Uterus (tissue), 3 donors: ENCODE measurements at regions not wholly inside any gene's neighbourhood (a gene's known extent, or its start where the extent isn't known, plus 50 kb on each side); places are given as distances from the start of the nearest gene placed in this dataset.

Source experiments
- DNase-seq, 2 donors: peaks; one replicate each; pipeline ENCODE4 v3.0.0-alpha.2; 2019 to 2020
- H3K27ac ChIP-seq, 2 donors: fragments of 200-600 bp; sonication (generic); 1 replicate in 1 of 2; 2 replicates in 1 of 2; pipeline ENCODE4 v1.5.1; 2016 to 2018
- H3K27me3 ChIP-seq, 2 donors: fragments of 200-600 bp; sonication (generic); one replicate each; pipeline ENCODE4 v1.5.1; 2018 to 2019; ENCODE audit warnings: control low read depth in 1 of 2
- H3K36me3 ChIP-seq, 2 donors: fragments of 200-600 bp; sonication (generic); one replicate each; pipeline ENCODE4 v1.5.1; 2019; ENCODE audit warnings: control low read depth in 1 of 2
- H3K4me1 ChIP-seq, 2 donors: fragments of 200-600 bp; sonication (generic); one replicate each; pipeline ENCODE4 v1.5.1; 2018 to 2019; ENCODE audit warnings: control low read depth in 1 of 2
- H3K4me3 ChIP-seq, 2 donors: fragments of 200-600 bp; sonication (generic); 1 replicate in 1 of 2; 2 replicates in 1 of 2; pipeline ENCODE4 v1.5.1; 2018 to 2019; ENCODE audit warnings: mild to moderate bottlenecking in 1 of 2
- H3K9me3 ChIP-seq, 2 donors: fragments of 200-600 bp; sonication (generic); one replicate each; pipeline ENCODE4 v1.5.1; 2019; ENCODE audit warnings: control low read depth in 1 of 2
- POLR2A ChIP-seq, 2 donors: fragments of 450-650 bp; IDR thresholded peaks; one replicate each; pipeline ENCODE4 v1.6.1; 2016; ENCODE audit warnings: antibody characterized with exemption in 2 of 2, mild to moderate bottlenecking in 1 of 2, moderate library complexity in 1 of 2
- intact Hi-C: fragments of 100-400 bp; cut with DNase I; formaldehyde crosslinking; loops from one replicate; pipeline ENCODE4 v1.15.1; 2023; ENCODE audit warnings: low total_unique reads
- TF ChIP-seq, protein P1 (sequence below), 4 experiments: fragments of 200-600 bp in 2 of 4; fragments of 450-650 bp in 2 of 4; sonication (generic) in 2 of 4; IDR thresholded peaks; one replicate each; pipeline ENCODE4 v1.5.1; 2016 to 2019; ENCODE audit warnings: antibody characterized with exemption in 4 of 4, mild to moderate bottlenecking in 2 of 4, moderate library complexity in 1 of 4
- donor health status: DM: yes; HTN: yes; CAD: no.

DNA sequence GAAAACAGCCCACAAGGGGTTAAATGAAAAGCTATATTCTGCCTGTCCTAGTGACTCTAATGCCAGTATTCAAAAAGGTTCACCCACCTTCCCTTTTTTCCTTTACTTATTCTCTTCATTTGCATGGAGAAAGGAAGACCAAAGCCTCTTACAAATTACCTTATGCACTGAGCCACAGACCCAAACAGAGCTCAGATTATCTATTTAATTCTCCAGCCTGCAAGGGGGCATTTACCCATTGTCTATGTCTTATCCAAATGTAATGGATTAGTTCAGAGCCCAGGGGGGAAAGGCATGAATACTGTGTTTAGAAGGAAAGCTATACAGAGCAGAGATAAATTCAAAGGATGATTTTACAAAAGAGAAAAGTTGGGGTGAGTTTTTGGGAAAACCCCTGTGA is 388.5 kb downstream of the OMA1 start:
- no peaks in the 10 kb centered on the region for H3K27me3 ChIP-seq
- H3K4me1 ChIP-seq = no peaks in the 10 kb centered on the region
- no peaks in the 10 kb centered on the region for H3K9me3 ChIP-seq
- intact Hi-C loops = no loop called here
- TF ChIP-seq, protein P1, sequence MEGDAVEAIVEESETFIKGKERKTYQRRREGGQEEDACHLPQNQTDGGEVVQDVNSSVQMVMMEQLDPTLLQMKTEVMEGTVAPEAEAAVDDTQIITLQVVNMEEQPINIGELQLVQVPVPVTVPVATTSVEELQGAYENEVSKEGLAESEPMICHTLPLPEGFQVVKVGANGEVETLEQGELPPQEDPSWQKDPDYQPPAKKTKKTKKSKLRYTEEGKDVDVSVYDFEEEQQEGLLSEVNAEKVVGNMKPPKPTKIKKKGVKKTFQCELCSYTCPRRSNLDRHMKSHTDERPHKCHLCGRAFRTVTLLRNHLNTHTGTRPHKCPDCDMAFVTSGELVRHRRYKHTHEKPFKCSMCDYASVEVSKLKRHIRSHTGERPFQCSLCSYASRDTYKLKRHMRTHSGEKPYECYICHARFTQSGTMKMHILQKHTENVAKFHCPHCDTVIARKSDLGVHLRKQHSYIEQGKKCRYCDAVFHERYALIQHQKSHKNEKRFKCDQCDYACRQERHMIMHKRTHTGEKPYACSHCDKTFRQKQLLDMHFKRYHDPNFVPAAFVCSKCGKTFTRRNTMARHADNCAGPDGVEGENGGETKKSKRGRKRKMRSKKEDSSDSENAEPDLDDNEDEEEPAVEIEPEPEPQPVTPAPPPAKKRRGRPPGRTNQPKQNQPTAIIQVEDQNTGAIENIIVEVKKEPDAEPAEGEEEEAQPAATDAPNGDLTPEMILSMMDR (IDR thresholded peaks at IDR 0.05) = no peak
- TF ChIP-seq POLR2A (IDR thresholded peaks at IDR 0.05) = no peak
- DNase-seq = no peak
- no peak overlapping the region for H3K4me3 ChIP-seq
- H3K27ac ChIP-seq = no peak overlapping the region
- no peaks in the 10 kb centered on the region for H3K36me3 ChIP-seq

DNA sequence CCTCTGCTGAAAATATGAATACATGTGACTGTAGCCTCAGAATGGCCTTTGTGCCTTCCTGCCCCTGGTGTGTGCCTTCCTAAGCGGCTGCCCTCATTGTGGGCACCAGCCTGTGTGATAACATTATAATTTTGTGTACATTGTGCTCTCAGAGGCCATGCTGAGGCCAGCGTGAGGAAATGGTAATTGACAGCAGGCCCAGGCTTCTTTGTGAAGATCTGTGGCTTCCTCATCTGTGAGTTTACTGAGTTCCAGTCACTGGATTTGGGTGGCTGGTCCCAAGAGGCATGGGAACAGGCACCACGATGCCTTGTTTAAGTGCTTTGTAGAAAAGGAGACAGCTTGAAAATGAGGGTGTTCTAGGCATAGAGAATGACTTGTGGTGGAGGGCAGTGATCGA is 389.3 kb downstream of the OMA1 start:
- no peak overlapping the region for H3K27ac ChIP-seq
- no peak for DNase-seq
- H3K4me3 ChIP-seq = no peak overlapping the region
- H3K36me3 ChIP-seq = no peaks in the 10 kb centered on the region
- H3K4me1 ChIP-seq = no peaks in the 10 kb centered on the region
- no peaks in the 10 kb centered on the region for H3K27me3 ChIP-seq
- H3K9me3 ChIP-seq = no peaks in the 10 kb centered on the region
- intact Hi-C loops = no loop called here
- TF ChIP-seq POLR2A (IDR thresholded peaks at IDR 0.05) = no peak
- TF ChIP-seq, protein P1 (IDR thresholded peaks at IDR 0.05) = no peak

DNA sequence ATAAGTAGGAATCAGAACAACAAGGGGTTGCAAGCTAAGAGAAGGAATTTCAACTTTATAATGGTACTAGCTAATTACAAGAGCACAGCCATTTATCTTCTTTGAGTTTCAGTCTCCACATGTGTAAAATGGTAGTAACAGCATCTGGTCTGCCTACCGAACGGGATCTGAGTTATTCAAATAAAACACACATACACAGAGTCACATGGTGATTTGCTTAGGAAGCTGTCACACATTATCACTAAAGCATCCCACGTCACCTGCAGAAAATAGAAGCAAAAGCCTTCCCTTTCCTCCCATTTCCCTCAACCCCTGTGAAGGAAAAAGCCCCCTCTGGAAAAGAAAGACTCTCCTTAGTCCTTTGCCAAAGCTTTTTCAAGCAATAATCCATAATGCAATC is 389.7 kb downstream of the OMA1 start:
- DNase-seq = no peak
- Histone ChIP-seq H3K36me3 (no peaks in the 10 kb centered on the region), H3K4me3 (no peak overlapping the region), H3K27ac (no peak overlapping the region), H3K9me3 (no peaks in the 10 kb centered on the region), H3K27me3 (no peaks in the 10 kb centered on the region), H3K4me1 (no peaks in the 10 kb centered on the region)
- no peak for TF ChIP-seq POLR2A (IDR thresholded peaks at IDR 0.05)
- TF ChIP-seq, protein P1 (IDR thresholded peaks at IDR 0.05) = no peak
- intact Hi-C loops = no loop called here

DNA sequence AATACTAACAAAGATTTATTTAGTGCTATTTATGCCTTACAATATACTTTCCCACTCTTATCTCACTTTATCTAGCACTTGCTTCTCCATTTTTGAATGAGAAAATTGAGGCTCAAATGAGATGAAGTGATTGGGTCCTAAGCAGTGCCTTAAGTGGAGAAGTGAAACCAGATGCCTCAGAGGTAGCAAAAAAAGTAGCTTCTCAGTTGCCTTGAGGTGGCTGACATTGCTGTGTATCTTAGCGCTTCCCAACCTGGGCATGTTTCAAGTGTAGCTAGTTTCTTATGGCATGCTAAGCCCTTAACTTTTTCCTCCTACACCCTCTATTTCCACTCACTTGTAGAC is 390.4 kb downstream of the OMA1 start:
- H3K4me3 ChIP-seq = no peak overlapping the region
- no peak for DNase-seq
- H3K4me1 ChIP-seq = no peaks in the 10 kb centered on the region
- intact Hi-C loops = no loop called here
- TF ChIP-seq POLR2A (IDR thresholded peaks at IDR 0.05) = no peak
- TF ChIP-seq, protein P1 (IDR thresholded peaks at IDR 0.05) = no peak
- no peaks in the 10 kb centered on the region for H3K36me3 ChIP-seq
- H3K27ac ChIP-seq = no peak overlapping the region
- H3K27me3 ChIP-seq = no peaks in the 10 kb centered on the region
- no peaks in the 10 kb centered on the region for H3K9me3 ChIP-seq

DNA sequence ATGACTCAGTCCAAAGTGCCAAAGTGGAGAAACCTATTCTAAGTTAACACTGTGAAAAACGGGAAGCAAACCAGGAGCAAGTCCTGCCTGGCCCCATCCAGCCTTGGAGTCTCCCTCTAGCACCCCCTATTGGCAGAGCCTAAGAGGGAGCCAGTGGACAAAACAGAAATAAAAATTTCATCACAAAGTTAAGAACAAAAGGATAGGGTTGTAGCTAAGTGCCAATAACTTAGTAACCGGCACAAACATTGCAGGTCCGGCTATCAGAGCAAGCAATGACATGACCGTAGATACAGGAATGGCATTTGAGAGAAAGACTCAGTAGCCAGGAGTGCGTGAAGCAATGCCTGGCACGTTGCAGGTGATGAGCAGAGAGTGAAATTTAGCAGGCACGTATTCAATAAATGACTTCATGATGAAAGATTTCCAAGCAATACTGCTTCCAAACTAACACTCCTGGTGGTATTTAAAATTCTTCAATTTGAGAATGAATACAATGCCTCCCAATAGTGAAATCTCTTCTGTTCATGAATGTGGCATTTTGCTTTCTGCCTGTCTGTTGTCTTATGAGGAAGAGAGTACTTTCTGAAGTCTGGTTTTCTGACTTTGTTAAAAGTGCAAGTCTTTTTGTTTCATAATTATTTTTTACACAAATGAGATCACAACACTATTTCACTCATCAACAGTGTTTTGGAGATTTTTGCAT is 391.0 kb downstream of the OMA1 start:
- H3K4me3 ChIP-seq = no peak overlapping the region
- H3K4me1 ChIP-seq = no peaks in the 10 kb centered on the region
- intact Hi-C loops = no loop called here
- H3K36me3 ChIP-seq = no peaks in the 10 kb centered on the region
- DNase-seq = no peak
- H3K27me3 ChIP-seq = no peaks in the 10 kb centered on the region
- TF ChIP-seq, protein P1 (IDR thresholded peaks at IDR 0.05) = no peak
- TF ChIP-seq POLR2A (IDR thresholded peaks at IDR 0.05) = no peak
- no peaks in the 10 kb centered on the region for H3K9me3 ChIP-seq
- H3K27ac ChIP-seq = no peak overlapping the region
